GM23338 (cell line): ENCODE measurements at regions not wholly inside any gene's neighbourhood (a gene's known extent, or its start where the extent isn't known, plus 50 kb on each side); places are given as distances from the start of the nearest gene placed in this dataset.

ENCODE experiments used
- ATAC-seq: fragments of 200-7000 bp; cut with Tn5 transposase; 3 replicates; pipeline ENCODE4 v1.9.1; 2020
- DNase-seq: peaks from one replicate; pipeline ENCODE4 v3.0.0-alpha.2; 2015; ENCODE audit warnings: low spot score
- H2AFZ ChIP-seq: fragments of 200-600 bp; sonication (generic); 2 replicates; pipeline ENCODE4 v1.8.0; 2016; ENCODE audit warnings: antibody characterized with exemption, mild to moderate bottlenecking, moderate library complexity
- H3F3A ChIP-seq: fragments of 200-600 bp; sonication (generic); replicated peaks from 2 replicates; pipeline ENCODE4 v1.8.0; 2017; ENCODE audit warnings: antibody characterized with exemption, mixed run types, low read depth
- H3K27ac ChIP-seq: fragments of 200-600 bp; sonication (generic); 2 replicates; pipeline ENCODE4 v1.6.1; 2016; ENCODE audit warnings: low read depth
- H3K27me3 ChIP-seq: fragments of 200-600 bp; sonication (generic); 2 replicates; pipeline ENCODE4 v1.8.0; 2016; ENCODE audit warnings: mild to moderate bottlenecking, mixed run types, moderate library complexity; ENCODE audit not compliant: insufficient read depth
- H3K36me3 ChIP-seq: fragments of 200-600 bp; sonication (generic); 2 replicates; pipeline ENCODE4 v1.8.0; 2016; ENCODE audit warnings: mild to moderate bottlenecking; ENCODE audit not compliant: insufficient read depth
- H3K4me1 ChIP-seq: fragments of 200-600 bp; sonication (generic); 2 replicates; pipeline ENCODE4 v1.8.0; 2016; ENCODE audit warnings: mild to moderate bottlenecking, moderate library complexity; ENCODE audit not compliant: insufficient read depth
- H3K4me2 ChIP-seq: fragments of 200-600 bp; sonication (generic); 2 replicates; pipeline ENCODE4 v1.7.1; 2017; ENCODE audit warnings: mixed run types
- H3K4me3 ChIP-seq: fragments of 200-600 bp; sonication (generic); 2 replicates; pipeline ENCODE4 v1.6.1; 2016; ENCODE audit warnings: mixed run types
- H3K79me2 ChIP-seq: fragments of 200-600 bp; sonication (generic); replicated peaks from 2 replicates; pipeline ENCODE4 v1.8.0; 2017; ENCODE audit warnings: mild to moderate bottlenecking; ENCODE audit not compliant: insufficient read depth
- H3K9me2 ChIP-seq: fragments of 200-600 bp; sonication (generic); 2 replicates; pipeline ENCODE4 v1.8.0; 2017; ENCODE audit not compliant: insufficient read depth
- H4K20me1 ChIP-seq: fragments of 200-600 bp; sonication (generic); replicated peaks from 2 replicates; pipeline ENCODE4 v1.8.0; 2017; ENCODE audit warnings: mild to moderate bottlenecking; ENCODE audit not compliant: insufficient read depth
- H3K27ac Mint-ChIP-seq: 2 replicates; pipeline ENCODE4 v1.8.0; 2020; ENCODE audit warnings: inconsistent platforms, mild to moderate bottlenecking, moderate library complexity, mixed read lengths
- H3K27me3 Mint-ChIP-seq: 3 replicates; pipeline ENCODE4 v1.8.0; 2022; ENCODE audit warnings: low read depth, mild to moderate bottlenecking, moderate library complexity, mixed read lengths, inconsistent platforms; ENCODE audit not compliant: insufficient read depth, poor library complexity
- H3K36me3 Mint-ChIP-seq: 3 replicates; pipeline ENCODE4 v1.8.0; 2021; ENCODE audit warnings: low read depth, mild to moderate bottlenecking, inconsistent platforms, moderate library complexity, mixed read lengths
- H3K4me1 Mint-ChIP-seq: 3 replicates; pipeline ENCODE4 v1.8.0; 2020; ENCODE audit warnings: mild to moderate bottlenecking, inconsistent platforms, mixed read lengths
- H3K4me3 Mint-ChIP-seq: 3 replicates; pipeline ENCODE4 v1.8.0; 2021; ENCODE audit warnings: moderate library complexity, mild to moderate bottlenecking, inconsistent platforms, mixed read lengths
- H3K9me3 Mint-ChIP-seq: 3 replicates; pipeline ENCODE4 v1.8.0; 2020; ENCODE audit warnings: moderate library complexity, mild to moderate bottlenecking, inconsistent platforms, mixed read lengths
- CREB1 ChIP-seq: fragments of 250-450 bp; sonication (Bioruptor Pico); IDR thresholded peaks from 2 replicates; pipeline ENCODE4 v1.5.0; 2020; ENCODE audit warnings: low read depth, mild to moderate bottlenecking, moderate library complexity
- EZH2 ChIP-seq: fragments of 200-600 bp; sonication (generic); IDR thresholded peaks from one replicate; pipeline ENCODE4 v1.8.0; 2017; ENCODE audit warnings: antibody characterized with exemption, mild to moderate bottlenecking, low read depth; ENCODE audit not compliant: unreplicated experiment
- EZH2phosphoT487 ChIP-seq: fragments of 200-600 bp; sonication (generic); IDR thresholded peaks from one replicate; pipeline ENCODE4 v1.8.1; 2018; ENCODE audit warnings: antibody characterized with exemption; ENCODE audit not compliant: unreplicated experiment
- JUNB ChIP-seq: IDR thresholded peaks from one replicate; pipeline ENCODE4 v1.6.1; 2016; ENCODE audit warnings: antibody characterized with exemption; ENCODE audit not compliant: unreplicated experiment
- NANOG ChIP-seq: IDR thresholded peaks from 2 replicates; pipeline ENCODE4 v1.6.1; 2016; ENCODE audit warnings: antibody characterized with exemption, borderline replicate concordance
- POLR2AphosphoS5 ChIP-seq: IDR thresholded peaks from 2 replicates; pipeline ENCODE4 v1.6.1; 2016; ENCODE audit warnings: antibody characterized with exemption, low read depth
- ZNF114 ChIP-seq: fragments of 250-450 bp; sonication (Bioruptor Pico); IDR thresholded peaks from 2 replicates; pipeline ENCODE4 v1.5.0; 2020; ENCODE audit warnings: mild to moderate bottlenecking, moderate library complexity
- ZNF331 ChIP-seq: fragments of 250-450 bp; sonication (Bioruptor Pico); IDR thresholded peaks from 2 replicates; pipeline ENCODE4 v1.5.0; 2020; ENCODE audit warnings: low read depth, mild to moderate bottlenecking, moderate library complexity
- TF ChIP-seq, protein P1 (sequence below): IDR thresholded peaks from one replicate; pipeline ENCODE4 v1.6.1; 2018; ENCODE audit warnings: antibody characterized with exemption; ENCODE audit not compliant: unreplicated experiment
- TF ChIP-seq, protein P2 (sequence below): IDR thresholded peaks from 2 replicates; pipeline ENCODE4 v1.6.1; 2016; ENCODE audit warnings: antibody characterized with exemption

DNA sequence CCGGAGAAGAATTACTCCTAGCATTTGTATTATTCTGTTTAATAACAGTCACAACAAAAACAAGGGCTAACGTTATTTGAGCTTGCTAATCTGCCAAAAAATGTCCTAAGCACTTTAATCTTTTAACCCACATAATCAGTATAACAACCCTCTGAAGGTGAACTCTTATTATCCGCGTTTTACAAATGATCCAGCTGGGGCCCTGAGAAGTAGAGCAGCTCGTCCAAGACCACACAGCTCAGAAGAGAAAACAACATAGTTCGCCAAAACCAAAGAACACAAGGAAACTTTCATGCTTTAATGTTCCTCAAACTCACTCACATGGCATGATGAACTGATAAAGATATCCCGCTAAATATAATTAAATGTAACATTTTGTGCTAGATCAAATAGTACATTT is 159.7 kb upstream of the ZNF236 start:
- Histone ChIP-seq H3K79me2 (no peaks in the 10 kb centered on the region), H3K27me3 (no peaks in the 10 kb centered on the region), H3K9me2 (0 out of 2 replicates have a peak, but pooled peaks cover 4% of the 10 kb centered on the region), H3K4me3 (no peak overlapping the region), H3F3A (no peaks in the 10 kb centered on the region), H2AFZ (no peak overlapping the region), H4K20me1 (no peaks in the 10 kb centered on the region), H3K27ac (no peak overlapping the region), H3K4me1 (peaks cover 10% of the 10 kb centered on the region), H3K36me3 (no peaks in the 10 kb centered on the region), H3K4me2 (no peak overlapping the region)
- H3K27ac Mint-ChIP-seq: no peak overlapping the region
- TF ChIP-seq, protein P1, sequence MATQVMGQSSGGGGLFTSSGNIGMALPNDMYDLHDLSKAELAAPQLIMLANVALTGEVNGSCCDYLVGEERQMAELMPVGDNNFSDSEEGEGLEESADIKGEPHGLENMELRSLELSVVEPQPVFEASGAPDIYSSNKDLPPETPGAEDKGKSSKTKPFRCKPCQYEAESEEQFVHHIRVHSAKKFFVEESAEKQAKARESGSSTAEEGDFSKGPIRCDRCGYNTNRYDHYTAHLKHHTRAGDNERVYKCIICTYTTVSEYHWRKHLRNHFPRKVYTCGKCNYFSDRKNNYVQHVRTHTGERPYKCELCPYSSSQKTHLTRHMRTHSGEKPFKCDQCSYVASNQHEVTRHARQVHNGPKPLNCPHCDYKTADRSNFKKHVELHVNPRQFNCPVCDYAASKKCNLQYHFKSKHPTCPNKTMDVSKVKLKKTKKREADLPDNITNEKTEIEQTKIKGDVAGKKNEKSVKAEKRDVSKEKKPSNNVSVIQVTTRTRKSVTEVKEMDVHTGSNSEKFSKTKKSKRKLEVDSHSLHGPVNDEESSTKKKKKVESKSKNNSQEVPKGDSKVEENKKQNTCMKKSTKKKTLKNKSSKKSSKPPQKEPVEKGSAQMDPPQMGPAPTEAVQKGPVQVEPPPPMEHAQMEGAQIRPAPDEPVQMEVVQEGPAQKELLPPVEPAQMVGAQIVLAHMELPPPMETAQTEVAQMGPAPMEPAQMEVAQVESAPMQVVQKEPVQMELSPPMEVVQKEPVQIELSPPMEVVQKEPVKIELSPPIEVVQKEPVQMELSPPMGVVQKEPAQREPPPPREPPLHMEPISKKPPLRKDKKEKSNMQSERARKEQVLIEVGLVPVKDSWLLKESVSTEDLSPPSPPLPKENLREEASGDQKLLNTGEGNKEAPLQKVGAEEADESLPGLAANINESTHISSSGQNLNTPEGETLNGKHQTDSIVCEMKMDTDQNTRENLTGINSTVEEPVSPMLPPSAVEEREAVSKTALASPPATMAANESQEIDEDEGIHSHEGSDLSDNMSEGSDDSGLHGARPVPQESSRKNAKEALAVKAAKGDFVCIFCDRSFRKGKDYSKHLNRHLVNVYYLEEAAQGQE: no peak
- TF ChIP-seq POLR2AphosphoS5 (no peak), EZH2phosphoT487 (no peak), ZNF331 (CRISPR knock-in tag) (no peak), CREB1 (CRISPR knock-in tag) (no peak), JUNB (no peak), NANOG (no peak), EZH2 (no peak)
- TF ChIP-seq, protein P2, sequence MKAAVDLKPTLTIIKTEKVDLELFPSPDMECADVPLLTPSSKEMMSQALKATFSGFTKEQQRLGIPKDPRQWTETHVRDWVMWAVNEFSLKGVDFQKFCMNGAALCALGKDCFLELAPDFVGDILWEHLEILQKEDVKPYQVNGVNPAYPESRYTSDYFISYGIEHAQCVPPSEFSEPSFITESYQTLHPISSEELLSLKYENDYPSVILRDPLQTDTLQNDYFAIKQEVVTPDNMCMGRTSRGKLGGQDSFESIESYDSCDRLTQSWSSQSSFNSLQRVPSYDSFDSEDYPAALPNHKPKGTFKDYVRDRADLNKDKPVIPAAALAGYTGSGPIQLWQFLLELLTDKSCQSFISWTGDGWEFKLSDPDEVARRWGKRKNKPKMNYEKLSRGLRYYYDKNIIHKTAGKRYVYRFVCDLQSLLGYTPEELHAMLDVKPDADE: no peak
- H3K9me3 Mint-ChIP-seq: 0 out of 3 replicates have a peak, but pooled peaks cover 3% of the 10 kb centered on the region
- H3K4me1 Mint-ChIP-seq: peaks cover 11% of the 10 kb centered on the region
- DNase-seq (no peak), ATAC-seq (no peak)
- no peaks in the 10 kb centered on the region for H3K36me3 Mint-ChIP-seq
- H3K27me3 Mint-ChIP-seq: peaks cover 5% of the 10 kb centered on the region
- H3K4me3 Mint-ChIP-seq: no peak overlapping the region

DNA sequence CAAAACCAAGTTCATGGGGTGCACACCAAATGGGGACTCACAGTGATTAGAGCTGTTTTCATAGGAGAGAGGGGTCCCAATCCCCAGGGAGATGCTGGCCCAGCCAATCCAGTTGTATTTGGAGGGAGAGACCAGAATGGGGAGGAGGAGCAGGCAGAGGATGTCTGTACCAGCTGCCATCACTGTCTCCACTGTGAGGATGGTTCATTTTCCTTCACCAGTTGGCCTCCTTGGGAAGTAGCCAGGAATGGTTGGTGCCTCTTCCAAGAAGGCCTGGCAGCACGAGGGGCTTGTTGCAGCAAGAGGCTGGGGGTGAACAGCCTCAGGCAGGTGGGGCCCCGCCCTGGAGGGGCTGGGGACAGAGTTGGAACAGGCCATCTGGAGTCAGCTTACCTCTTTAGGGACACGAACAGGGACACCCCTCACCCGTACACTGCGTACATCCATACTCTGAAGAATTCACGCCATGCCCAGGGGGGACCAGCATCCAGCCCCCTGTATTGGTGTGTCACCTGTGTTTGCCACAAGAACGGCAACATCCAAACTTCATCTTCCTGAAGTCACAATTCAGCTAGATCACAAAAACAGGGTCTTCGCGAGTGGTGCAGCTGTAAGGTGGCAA is 161.7 kb upstream of the ZNF236 start:
- Histone ChIP-seq H3K27ac (no peak overlapping the region), H3K79me2 (no peaks in the 10 kb centered on the region), H2AFZ (no peak overlapping the region), H4K20me1 (no peaks in the 10 kb centered on the region), H3K36me3 (no peaks in the 10 kb centered on the region), H3K4me1 (peaks cover 10% of the 10 kb centered on the region), H3F3A (no peaks in the 10 kb centered on the region), H3K9me2 (no peaks in the 10 kb centered on the region), H3K4me3 (no peak overlapping the region), H3K4me2 (no peak overlapping the region), H3K27me3 (no peaks in the 10 kb centered on the region)
- H3K4me1 Mint-ChIP-seq: peaks cover 16% of the 10 kb centered on the region
- H3K9me3 Mint-ChIP-seq: 0 out of 3 replicates have a peak, but pooled peaks cover 3% of the 10 kb centered on the region
- no peak for ATAC-seq
- DNase-seq: no peak
- TF ChIP-seq ZNF114 (CRISPR knock-in tag) (no peak), EZH2phosphoT487 (no peak)
- H3K27me3 Mint-ChIP-seq: peaks cover 5% of the 10 kb centered on the region
- no peaks in the 10 kb centered on the region for H3K36me3 Mint-ChIP-seq
- no peak overlapping the region for H3K4me3 Mint-ChIP-seq
- H3K27ac Mint-ChIP-seq: no peak overlapping the region
